ENCODE measurements at regions not wholly inside any gene's neighbourhood (a gene's known extent, or its start where the extent isn't known, plus 50 kb on each side); places are given as distances from the start of the nearest gene placed in this dataset.

DNA sequence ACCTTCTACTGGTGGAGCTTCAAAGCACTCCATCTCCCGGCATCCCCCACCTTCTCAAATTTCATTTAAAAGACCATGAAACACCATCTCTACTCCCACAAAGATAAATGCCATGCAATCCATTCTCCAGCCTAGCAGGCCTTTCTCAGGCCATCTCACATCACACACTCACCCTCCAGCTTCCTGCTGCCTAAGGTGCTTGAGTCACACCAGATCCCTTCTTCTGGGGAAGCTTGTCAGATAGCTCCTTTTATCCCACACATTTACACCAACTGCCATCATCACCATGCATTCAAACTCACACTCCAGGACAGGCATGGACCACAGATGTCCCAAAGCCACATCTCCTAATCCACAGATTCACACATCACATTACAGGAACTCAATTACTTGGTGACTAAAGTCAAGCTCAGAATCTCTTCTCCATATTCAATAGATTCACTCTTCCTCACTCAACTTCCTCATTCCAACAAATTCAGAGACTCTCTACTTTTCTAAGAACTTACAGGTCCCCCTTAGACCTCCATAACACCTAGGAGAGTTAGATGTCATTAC is 292.5 kb downstream of the TNS1 start:
- DNase-seq (no peak), ATAC-seq (ENCODE audit: low FRiP score in 2 of 2) (no peak)
- Histone ChIP-seq H3K27ac (no peak overlapping the region), H3K4me3 (no peak overlapping the region), H3K4me1 (peaks cover 10 to 25% (median 17%) of the 10 kb centered on the region in 4 donors), H3K27me3 (no peaks in the 10 kb centered on the region), H3K36me3 (no peaks in the 10 kb centered on the region), H3K9me3 (no peaks in the 10 kb centered on the region)
- TF ChIP-seq, protein P1, sequence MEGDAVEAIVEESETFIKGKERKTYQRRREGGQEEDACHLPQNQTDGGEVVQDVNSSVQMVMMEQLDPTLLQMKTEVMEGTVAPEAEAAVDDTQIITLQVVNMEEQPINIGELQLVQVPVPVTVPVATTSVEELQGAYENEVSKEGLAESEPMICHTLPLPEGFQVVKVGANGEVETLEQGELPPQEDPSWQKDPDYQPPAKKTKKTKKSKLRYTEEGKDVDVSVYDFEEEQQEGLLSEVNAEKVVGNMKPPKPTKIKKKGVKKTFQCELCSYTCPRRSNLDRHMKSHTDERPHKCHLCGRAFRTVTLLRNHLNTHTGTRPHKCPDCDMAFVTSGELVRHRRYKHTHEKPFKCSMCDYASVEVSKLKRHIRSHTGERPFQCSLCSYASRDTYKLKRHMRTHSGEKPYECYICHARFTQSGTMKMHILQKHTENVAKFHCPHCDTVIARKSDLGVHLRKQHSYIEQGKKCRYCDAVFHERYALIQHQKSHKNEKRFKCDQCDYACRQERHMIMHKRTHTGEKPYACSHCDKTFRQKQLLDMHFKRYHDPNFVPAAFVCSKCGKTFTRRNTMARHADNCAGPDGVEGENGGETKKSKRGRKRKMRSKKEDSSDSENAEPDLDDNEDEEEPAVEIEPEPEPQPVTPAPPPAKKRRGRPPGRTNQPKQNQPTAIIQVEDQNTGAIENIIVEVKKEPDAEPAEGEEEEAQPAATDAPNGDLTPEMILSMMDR (IDR thresholded peaks at IDR 0.05), result no peak
- no peak for TF ChIP-seq POLR2A (IDR thresholded peaks at IDR 0.05)
- no peak for TF ChIP-seq EP300 (IDR thresholded peaks at IDR 0.05)
- TF ChIP-seq POLR2AphosphoS5 (IDR thresholded peaks at IDR 0.05), result no peak
- 87 to 90% methylated on average over 1 of the region's 1 CpG for WGBS, 2 donors

DNA sequence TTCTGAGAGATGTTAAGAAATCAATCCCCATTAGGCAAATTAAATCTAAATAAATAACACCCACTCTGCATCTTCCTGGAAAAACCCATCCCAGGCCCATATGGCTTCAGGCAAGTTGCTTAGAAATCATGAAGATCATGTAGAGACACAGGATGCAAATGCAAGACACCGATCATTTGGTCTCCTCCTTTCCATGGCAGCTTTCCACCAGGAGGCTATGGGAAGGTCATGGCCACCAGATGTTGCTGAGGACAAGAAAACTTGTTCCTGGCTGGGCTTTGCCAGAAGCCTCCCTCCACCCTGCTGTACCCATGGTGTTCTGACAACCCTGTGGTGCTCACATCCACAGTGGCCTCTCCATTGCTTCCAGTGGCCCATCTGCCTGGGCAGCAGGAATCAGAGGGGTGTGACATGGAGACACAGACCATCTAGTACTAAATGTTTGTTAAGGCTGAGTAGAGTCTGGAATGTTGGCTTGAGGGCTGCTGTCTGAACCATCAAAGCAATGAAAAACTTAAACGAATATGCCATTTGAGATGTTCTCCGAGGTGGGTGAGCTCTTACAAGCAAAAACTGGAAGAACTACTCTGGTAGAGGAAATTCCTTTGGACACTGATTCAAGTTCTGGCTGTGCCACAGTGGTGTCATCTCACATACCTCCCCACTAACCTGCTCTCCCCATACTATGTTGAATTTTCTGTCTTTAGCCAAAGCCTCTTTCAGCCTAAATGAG is 293.2 kb downstream of the TNS1 start:
- Histone ChIP-seq H3K4me3 (no peak overlapping the region), H3K4me1 (peaks cover 9 to 23% (median 17%) of the 10 kb centered on the region in 4 donors), H3K27ac (no peak overlapping the region), H3K27me3 (no peaks in the 10 kb centered on the region), H3K36me3 (no peaks in the 10 kb centered on the region), H3K9me3 (no peaks in the 10 kb centered on the region)
- 74 to 81% methylated on average over 3 of the region's 3 CpGs for WGBS, 2 donors
- ATAC-seq (ENCODE audit: low FRiP score in 2 of 2), result no peak
- DNase-seq, result no peak
- no peak for TF ChIP-seq POLR2AphosphoS5 (IDR thresholded peaks at IDR 0.05)
- TF ChIP-seq POLR2A (IDR thresholded peaks at IDR 0.05), result no peak
- TF ChIP-seq, protein P1 (IDR thresholded peaks at IDR 0.05), result no peak
- TF ChIP-seq EP300 (IDR thresholded peaks at IDR 0.05), result no peak

DNA sequence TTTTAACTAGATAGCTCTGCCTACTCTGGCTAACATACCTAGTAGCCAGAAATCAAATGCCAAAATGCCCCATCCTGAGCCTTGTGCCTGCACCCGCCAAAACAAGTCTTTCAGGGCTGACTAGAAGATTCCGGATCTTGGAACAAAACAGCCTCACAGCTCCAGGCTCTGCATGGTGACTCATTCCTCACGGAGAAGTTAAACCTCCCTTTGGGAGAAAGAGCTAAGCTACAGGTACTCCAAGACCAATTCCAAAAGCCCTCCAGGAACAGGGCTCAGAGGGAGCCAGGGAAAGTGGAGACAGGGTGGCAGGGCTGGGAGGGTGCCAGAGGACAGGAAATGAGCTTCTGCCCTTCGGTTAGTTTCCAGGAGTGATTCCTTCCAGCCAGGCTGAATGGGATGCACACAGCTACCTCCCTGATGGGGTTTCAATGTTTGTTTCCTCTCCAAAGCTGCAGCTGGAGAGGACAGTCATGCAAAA is 295.6 kb downstream of the TNS1 start:
- TF ChIP-seq, protein P1 (IDR thresholded peaks at IDR 0.05), result no peak
- TF ChIP-seq POLR2AphosphoS5 (IDR thresholded peaks at IDR 0.05) (no peak), POLR2A (IDR thresholded peaks at IDR 0.05) (no peak), EP300 (IDR thresholded peaks at IDR 0.05) (no peak)
- Histone ChIP-seq H3K4me3 (no peak overlapping the region), H3K27me3 (no peaks in the 10 kb centered on the region), H3K4me1 (peaks cover 0 to 8% (median 0%) of the 10 kb centered on the region in 4 donors), H3K36me3 (no peaks in the 10 kb centered on the region), H3K9me3 (no peaks in the 10 kb centered on the region), H3K27ac (no peak overlapping the region)
- 17 to 57% methylated on average over 1 to 4 of the region's 4 CpGs for WGBS, 2 donors
- peak in 1 of 2 donors; percentile 58 for ATAC-seq (ENCODE audit: low FRiP score in 2 of 2)
- no peak for DNase-seq

DNA sequence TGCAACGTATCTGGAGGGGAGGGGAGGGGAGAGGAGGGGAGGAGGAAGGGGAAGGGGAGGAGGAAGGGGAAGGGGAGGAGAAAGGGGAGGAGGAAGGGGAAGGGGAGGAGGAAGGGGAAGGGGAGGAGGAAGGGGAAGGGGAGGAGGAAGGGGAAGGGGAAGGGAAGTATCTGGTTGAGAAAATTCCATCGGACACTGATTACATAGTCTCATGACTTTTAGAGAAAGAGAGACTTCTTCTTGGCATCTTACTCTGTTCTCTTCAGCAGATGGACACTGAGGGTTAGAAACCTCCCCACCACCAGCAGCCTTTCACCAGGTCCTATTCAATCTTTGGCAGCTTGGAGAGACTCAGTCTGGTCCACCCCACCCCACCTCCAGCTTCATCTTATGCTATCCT is 296.3 kb downstream of the TNS1 start:
- TF ChIP-seq POLR2A (IDR thresholded peaks at IDR 0.05) (no peak), POLR2AphosphoS5 (IDR thresholded peaks at IDR 0.05) (no peak), EP300 (IDR thresholded peaks at IDR 0.05) (no peak)
- TF ChIP-seq, protein P1 (IDR thresholded peaks at IDR 0.05), result no peak
- H3K27ac ChIP-seq, result no peak overlapping the region
- no peak overlapping the region for H3K4me3 ChIP-seq
- no peaks in the 10 kb centered on the region for H3K27me3 ChIP-seq
- no peaks in the 10 kb centered on the region for H3K9me3 ChIP-seq
- H3K36me3 ChIP-seq, result no peaks in the 10 kb centered on the region
- 61 to 64% methylated on average over 2 of the region's 2 CpGs for WGBS, 2 donors
- peaks cover 0 to 8% (median 0%) of the 10 kb centered on the region in 4 donors for H3K4me1 ChIP-seq
- ATAC-seq (ENCODE audit: low FRiP score in 2 of 2) (no peak), DNase-seq (no peak)
